ENCODE measurements at regions not wholly inside any gene's neighbourhood (a gene's known extent, or its start where the extent isn't known, plus 50 kb on each side); places are given as distances from the start of the nearest gene placed in this dataset.

GRCh38 chr2:224242561-224242960 is 159.3 kb downstream of the FAM124B start:
- H3K9me3 Mint-ChIP-seq (ENCODE audit: unreplicated experiment): no peaks in the 10 kb centered on the region
- no peak for DNase-seq (ENCODE audit: extremely low spot score, unreplicated experiment)
- no peaks in the 10 kb centered on the region for H3K27me3 Mint-ChIP-seq (ENCODE audit: unreplicated experiment)
- H3K36me3 Mint-ChIP-seq (ENCODE audit: unreplicated experiment): no peaks in the 10 kb centered on the region
- no peak overlapping the region for H3K27ac Mint-ChIP-seq (ENCODE audit: unreplicated experiment)
- peaks cover 11% of the 10 kb centered on the region for H3K4me1 Mint-ChIP-seq (ENCODE audit: unreplicated experiment)
- TF ChIP-seq, protein P1, sequence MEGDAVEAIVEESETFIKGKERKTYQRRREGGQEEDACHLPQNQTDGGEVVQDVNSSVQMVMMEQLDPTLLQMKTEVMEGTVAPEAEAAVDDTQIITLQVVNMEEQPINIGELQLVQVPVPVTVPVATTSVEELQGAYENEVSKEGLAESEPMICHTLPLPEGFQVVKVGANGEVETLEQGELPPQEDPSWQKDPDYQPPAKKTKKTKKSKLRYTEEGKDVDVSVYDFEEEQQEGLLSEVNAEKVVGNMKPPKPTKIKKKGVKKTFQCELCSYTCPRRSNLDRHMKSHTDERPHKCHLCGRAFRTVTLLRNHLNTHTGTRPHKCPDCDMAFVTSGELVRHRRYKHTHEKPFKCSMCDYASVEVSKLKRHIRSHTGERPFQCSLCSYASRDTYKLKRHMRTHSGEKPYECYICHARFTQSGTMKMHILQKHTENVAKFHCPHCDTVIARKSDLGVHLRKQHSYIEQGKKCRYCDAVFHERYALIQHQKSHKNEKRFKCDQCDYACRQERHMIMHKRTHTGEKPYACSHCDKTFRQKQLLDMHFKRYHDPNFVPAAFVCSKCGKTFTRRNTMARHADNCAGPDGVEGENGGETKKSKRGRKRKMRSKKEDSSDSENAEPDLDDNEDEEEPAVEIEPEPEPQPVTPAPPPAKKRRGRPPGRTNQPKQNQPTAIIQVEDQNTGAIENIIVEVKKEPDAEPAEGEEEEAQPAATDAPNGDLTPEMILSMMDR (IDR thresholded peaks at IDR 0.05): no peak
- no peak overlapping the region for H3K4me3 Mint-ChIP-seq (ENCODE audit: unreplicated experiment)

GRCh38 chr2:224241812-224242211 is 160.1 kb downstream of the FAM124B start:
- H3K4me3 Mint-ChIP-seq (ENCODE audit: unreplicated experiment): no peak overlapping the region
- TF ChIP-seq, protein P1 (IDR thresholded peaks at IDR 0.05): no peak
- H3K36me3 Mint-ChIP-seq (ENCODE audit: unreplicated experiment): no peaks in the 10 kb centered on the region
- peaks cover 11% of the 10 kb centered on the region for H3K4me1 Mint-ChIP-seq (ENCODE audit: unreplicated experiment)
- H3K27me3 Mint-ChIP-seq (ENCODE audit: unreplicated experiment): no peaks in the 10 kb centered on the region
- H3K27ac Mint-ChIP-seq (ENCODE audit: unreplicated experiment): no peak overlapping the region
- no peaks in the 10 kb centered on the region for H3K9me3 Mint-ChIP-seq (ENCODE audit: unreplicated experiment)
- DNase-seq (ENCODE audit: extremely low spot score, unreplicated experiment): no peak

- peaks cover 11% of the 10 kb centered on the region for H3K4me1 Mint-ChIP-seq (ENCODE audit: unreplicated experiment)
- no peak for DNase-seq (ENCODE audit: extremely low spot score, unreplicated experiment)
- no peaks in the 10 kb centered on the region for H3K36me3 Mint-ChIP-seq (ENCODE audit: unreplicated experiment)
- TF ChIP-seq, protein P1 (IDR thresholded peaks at IDR 0.05): no peak
- H3K4me3 Mint-ChIP-seq (ENCODE audit: unreplicated experiment): no peak overlapping the region
- no peak overlapping the region for H3K27ac Mint-ChIP-seq (ENCODE audit: unreplicated experiment)
- H3K9me3 Mint-ChIP-seq (ENCODE audit: unreplicated experiment): peaks cover 5% of the 10 kb centered on the region
- H3K27me3 Mint-ChIP-seq (ENCODE audit: unreplicated experiment): no peaks in the 10 kb centered on the region
Observed at GRCh38 chr2:224241001-224241400, 160.9 kb downstream of the FAM124B start.

- Mint-ChIP-seq H3K27ac (ENCODE audit: unreplicated experiment) (peak overlapping the region; percentile 55), H3K4me1 (ENCODE audit: unreplicated experiment) (peaks cover 56% of the 10 kb centered on the region), H3K27me3 (ENCODE audit: unreplicated experiment) (no peaks in the 10 kb centered on the region), H3K9me3 (ENCODE audit: unreplicated experiment) (no peaks in the 10 kb centered on the region), H3K4me3 (ENCODE audit: unreplicated experiment) (no peak overlapping the region), H3K36me3 (ENCODE audit: unreplicated experiment) (no peaks in the 10 kb centered on the region)
- DNase-seq (ENCODE audit: extremely low spot score, unreplicated experiment): no peak
- TF ChIP-seq, protein P1 (IDR thresholded peaks at IDR 0.05): no peak
Observed at GRCh38 chr2:224223851-224224555, 177.9 kb downstream of the FAM124B start.

GRCh38 chr2:224222974-224223373 is 178.9 kb downstream of the FAM124B start:
- H3K27me3 Mint-ChIP-seq (ENCODE audit: unreplicated experiment): no peaks in the 10 kb centered on the region
- peaks cover 52% of the 10 kb centered on the region for H3K4me1 Mint-ChIP-seq (ENCODE audit: unreplicated experiment)
- H3K27ac Mint-ChIP-seq (ENCODE audit: unreplicated experiment): peak overlapping the region; percentile 92

More at GRCh38 chr2:224222974-224223373, 178.9 kb downstream of the FAM124B start:
- no peak for DNase-seq (ENCODE audit: extremely low spot score, unreplicated experiment)
- TF ChIP-seq, protein P1 (IDR thresholded peaks at IDR 0.05): no peak
- peaks cover 7% of the 10 kb centered on the region for H3K9me3 Mint-ChIP-seq (ENCODE audit: unreplicated experiment)
- no peak overlapping the region for H3K4me3 Mint-ChIP-seq (ENCODE audit: unreplicated experiment)
- no peaks in the 10 kb centered on the region for H3K36me3 Mint-ChIP-seq (ENCODE audit: unreplicated experiment)
